ENCODE measurements at regions not wholly inside any gene's neighbourhood (a gene's known extent, or its start where the extent isn't known, plus 50 kb on each side); places are given as distances from the start of the nearest gene placed in this dataset.

GRCh38 chr1:87219626-87220025 is 109.1 kb upstream of the LMO4 start:
- no peak for DNase-seq (ENCODE audit: low read depth in 2 of 3, low spot score in 2 of 3)

GRCh38 chr1:87220993-87221392 is 107.7 kb upstream of the LMO4 start:
- no peak for DNase-seq (ENCODE audit: low read depth in 2 of 3, low spot score in 2 of 3)

DNA sequence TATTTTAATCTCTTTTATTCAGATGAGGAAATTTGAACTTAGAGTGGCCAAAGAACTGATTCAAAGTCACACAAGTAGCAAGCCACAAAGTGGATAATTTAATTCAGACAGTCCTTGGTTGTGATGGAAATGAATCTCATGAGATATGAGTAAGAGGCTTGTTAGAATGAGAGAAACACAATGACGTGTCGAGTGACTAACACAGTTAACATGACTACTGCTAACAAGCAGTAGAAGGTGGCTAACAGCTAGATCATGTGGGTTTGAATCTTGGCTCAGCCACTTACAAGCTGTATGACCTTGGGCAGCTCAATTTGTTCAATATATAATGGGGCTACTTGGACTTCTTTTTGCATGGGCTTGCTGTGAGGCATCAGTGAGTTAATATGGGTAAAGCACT is 104.5 kb upstream of the LMO4 start:
- no peak for DNase-seq (ENCODE audit: low read depth in 2 of 3, low spot score in 2 of 3)

DNA sequence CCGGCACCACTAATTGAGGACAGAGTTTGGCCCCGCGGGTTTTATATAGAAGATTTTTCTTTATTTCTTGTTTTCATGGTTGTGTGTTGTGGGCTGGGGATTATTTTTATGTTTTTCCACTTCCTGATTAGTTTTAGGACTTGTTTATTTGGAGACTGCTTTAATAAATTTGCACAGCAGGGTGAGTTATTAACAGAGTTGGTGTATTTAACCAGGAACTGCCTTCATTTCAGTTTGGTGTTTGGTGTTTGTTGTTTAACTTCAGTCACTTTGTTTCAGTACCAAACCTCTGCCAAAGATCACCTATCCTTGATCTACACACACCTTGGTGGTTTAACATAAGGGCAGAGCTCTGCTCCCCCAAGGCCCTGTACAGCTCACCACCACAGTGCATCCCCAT is 103.5 kb upstream of the LMO4 start:
- no peak for DNase-seq (ENCODE audit: low read depth in 2 of 3, low spot score in 2 of 3)

GRCh38 chr1:87226341-87226760 is 102.3 kb upstream of the LMO4 start:
- DNase-seq (ENCODE audit: low read depth in 2 of 3, low spot score in 2 of 3) = no peak

- no peak for DNase-seq (ENCODE audit: low read depth in 2 of 3, low spot score in 2 of 3)
Observed at GRCh38 chr1:87227651-87228050, 101.0 kb upstream of the LMO4 start.

DNA sequence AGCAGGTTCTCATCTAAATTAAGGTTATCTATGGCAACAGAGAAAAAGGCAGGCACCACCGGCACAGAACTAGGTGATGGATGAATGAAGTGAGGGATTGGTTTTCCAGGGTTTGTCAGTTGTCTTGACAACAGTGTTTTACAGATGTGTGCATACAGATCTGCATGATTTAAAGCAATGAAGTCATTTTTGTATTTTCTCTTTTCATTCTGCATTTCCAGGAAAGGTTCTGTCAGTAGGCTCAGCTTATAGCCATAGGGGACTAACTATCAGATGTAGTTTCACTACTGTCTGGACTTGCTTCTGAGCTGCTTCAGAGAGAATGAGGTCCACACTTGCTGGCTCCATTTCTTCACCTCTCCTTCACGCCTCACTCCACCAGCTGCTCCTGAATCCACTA is 98.2 kb upstream of the LMO4 start:
- no peak for DNase-seq (ENCODE audit: low read depth in 2 of 3, low spot score in 2 of 3)

GRCh38 chr1:87231703-87232367 is 96.8 kb upstream of the LMO4 start:
- DNase-seq (ENCODE audit: low read depth in 2 of 3, low spot score in 2 of 3) = no peak

DNA sequence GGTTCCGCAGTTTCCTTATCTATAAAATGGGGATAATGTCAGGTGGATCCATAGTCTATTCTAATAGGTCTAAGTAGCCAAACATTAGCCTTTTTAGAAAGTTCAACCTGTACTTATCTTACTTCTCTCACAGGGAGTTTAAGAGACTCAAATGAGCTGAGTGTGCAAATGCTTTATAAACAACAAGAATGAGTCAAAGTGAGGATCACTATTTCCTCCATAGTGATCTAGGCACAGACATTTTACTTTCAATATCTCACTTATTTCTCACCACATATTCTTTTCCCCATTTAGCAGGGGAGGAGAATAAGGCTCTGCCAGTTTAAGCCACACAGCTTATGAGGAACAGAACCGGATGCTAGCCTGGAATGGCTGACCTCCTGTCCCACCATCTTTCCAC is 92.1 kb upstream of the LMO4 start:
- DNase-seq (ENCODE audit: low read depth in 2 of 3, low spot score in 2 of 3) = no peak

GRCh38 chr1:87239997-87240605 is 88.6 kb upstream of the LMO4 start:
- DNase-seq (ENCODE audit: low read depth in 2 of 3, low spot score in 2 of 3) = no peak

DNA sequence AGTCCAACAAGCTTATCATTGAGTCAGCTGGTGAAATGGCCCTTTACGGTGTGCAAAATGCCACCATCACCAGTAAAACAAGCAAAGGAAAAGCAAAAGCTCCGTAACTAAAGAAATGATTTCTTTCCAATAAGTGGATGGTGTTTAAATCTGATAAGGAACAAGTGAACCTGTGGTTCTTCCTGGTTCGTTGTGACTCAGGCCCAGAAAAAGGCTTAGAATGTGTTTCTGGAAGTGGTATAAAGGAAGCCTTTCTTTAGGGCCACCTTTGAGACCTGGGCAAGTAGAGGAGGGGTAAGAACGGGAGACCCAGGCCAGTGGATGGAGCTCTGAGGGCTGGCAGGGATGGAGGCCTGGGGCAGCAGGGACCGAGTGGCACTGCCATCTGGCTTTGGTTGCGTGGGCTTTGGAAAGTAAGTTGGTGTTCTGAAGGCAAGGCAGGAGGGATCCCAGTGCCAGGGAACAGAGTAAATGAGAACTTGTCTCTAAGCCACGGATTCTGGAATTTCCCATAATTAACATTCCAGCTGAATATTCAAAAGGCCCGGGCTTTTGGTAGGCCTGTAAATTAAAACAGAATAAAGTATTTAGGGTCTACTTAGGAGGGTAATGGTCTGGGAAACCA is 87.9 kb upstream of the LMO4 start:
- no peak for DNase-seq (ENCODE audit: low read depth in 2 of 3, low spot score in 2 of 3)

GRCh38 chr1:87242445-87243185 is 86.1 kb upstream of the LMO4 start:
- DNase-seq (ENCODE audit: low read depth in 2 of 3, low spot score in 2 of 3) = no peak

- DNase-seq (ENCODE audit: low read depth in 2 of 3, low spot score in 2 of 3) = no peak
Observed at GRCh38 chr1:87243573-87243972, 85.1 kb upstream of the LMO4 start.

DNA sequence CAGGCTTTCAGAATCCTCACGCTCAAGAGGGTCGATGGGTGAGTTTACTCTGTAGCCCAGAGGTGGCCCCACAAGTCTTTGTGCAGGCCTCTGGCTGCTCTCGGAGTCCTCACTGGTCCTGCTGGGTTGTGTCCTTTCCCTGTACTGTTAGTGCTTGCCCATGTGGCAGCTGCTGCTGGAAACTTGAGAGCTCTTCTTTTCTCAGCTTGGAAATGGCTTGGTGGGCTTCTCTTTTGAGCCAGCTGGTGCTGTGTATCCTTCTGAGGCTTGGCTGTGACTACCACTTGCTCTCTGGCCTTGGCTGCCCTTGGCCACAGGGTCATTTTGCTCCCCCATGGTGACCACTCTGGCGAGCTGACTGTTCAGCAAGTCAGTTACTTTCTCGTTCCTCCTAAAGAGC is 82.2 kb upstream of the LMO4 start:
- no peak for DNase-seq (ENCODE audit: low read depth in 2 of 3, low spot score in 2 of 3)

DNA sequence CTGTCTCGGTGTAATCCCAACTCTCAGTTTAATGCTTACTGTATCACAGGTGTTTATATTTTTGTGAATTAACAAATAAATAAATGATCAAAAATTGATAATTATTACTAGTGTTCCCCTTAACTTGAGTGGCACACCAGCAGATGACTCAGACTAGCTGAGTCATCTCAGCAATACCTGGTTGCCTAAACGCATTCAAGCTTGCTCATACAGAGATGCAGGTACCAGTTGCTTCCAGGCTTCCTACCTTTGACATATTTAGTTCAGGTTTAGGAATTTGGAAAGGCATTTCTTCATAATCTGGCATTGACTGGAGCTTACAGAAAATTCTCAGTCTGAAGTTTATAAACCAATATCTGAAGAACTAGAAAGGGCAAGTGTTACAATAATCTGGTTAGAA is 78.9 kb upstream of the LMO4 start:
- DNase-seq (ENCODE audit: low read depth in 2 of 3, low spot score in 2 of 3) = no peak

DNA sequence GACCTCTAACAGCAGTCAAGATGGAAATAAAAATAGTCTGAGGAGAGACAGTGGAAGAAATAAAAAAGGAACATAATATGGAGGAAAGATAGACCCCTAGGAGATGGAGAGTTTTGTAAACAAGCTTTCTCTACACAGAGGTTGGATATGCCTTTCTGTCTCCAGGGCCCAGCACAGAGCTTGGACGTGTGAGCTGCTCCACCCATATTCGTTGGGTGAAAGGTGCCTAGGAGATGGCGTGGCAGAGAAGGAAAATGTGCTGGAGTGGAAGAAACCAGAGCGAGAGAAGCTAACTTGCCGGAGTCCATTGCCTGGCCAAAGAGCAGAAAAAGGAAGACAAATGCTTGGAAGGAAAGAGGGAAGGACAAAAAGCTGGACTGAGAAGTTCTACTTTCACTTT is 78.3 kb upstream of the LMO4 start:
- no peak for DNase-seq (ENCODE audit: low read depth in 2 of 3, low spot score in 2 of 3)

GRCh38 chr1:87252406-87252805 is 76.3 kb upstream of the LMO4 start:
- no peak for DNase-seq (ENCODE audit: low read depth in 2 of 3, low spot score in 2 of 3)

DNA sequence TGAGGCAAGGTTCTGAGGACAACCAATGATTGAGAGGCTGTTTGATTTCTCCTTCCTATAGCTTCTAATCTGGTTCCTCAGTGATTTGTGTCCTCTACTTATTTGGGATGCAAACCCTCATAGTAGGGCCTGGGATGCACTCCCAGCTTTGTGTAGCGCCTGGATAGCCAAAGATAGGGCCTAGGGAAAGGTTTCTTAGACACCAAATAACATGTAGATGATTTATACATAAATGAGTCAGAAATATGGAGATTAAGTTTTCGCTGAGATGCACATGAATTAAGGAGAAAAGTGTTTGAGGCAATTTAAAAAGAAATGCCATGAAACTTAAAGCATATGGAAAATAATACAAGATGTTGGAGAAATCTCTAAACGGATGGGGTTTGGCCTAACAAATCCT is 66.0 kb upstream of the LMO4 start:
- DNase-seq (ENCODE audit: low read depth in 2 of 3, low spot score in 2 of 3) = no peak

- no peak for DNase-seq (ENCODE audit: low read depth in 2 of 3, low spot score in 2 of 3)
Observed at GRCh38 chr1:87263281-87263680, 65.4 kb upstream of the LMO4 start.

GRCh38 chr1:87263785-87264184 is 64.9 kb upstream of the LMO4 start:
- DNase-seq (ENCODE audit: low read depth in 2 of 3, low spot score in 2 of 3) = no peak

DNA sequence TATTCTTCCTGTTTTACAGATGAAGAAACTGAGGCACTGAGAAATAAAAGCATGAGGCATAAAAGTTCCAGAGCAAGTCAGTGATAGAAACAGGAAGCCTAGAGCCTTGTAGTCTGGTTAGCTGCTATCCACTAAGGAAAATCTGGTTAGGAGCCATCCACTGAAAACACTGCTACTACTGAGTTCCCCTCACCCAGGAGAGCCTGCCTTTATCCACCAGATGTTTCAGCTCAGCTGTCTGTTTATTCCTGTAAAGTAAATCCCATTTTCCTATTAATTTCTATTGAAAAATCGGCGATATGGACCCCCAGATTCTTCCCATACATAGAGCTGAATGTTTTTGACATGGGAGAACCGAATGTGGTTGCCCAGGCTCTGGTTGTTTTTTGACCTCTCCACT is 63.7 kb upstream of the LMO4 start:
- DNase-seq (ENCODE audit: low read depth in 2 of 3, low spot score in 2 of 3) = no peak

DNA sequence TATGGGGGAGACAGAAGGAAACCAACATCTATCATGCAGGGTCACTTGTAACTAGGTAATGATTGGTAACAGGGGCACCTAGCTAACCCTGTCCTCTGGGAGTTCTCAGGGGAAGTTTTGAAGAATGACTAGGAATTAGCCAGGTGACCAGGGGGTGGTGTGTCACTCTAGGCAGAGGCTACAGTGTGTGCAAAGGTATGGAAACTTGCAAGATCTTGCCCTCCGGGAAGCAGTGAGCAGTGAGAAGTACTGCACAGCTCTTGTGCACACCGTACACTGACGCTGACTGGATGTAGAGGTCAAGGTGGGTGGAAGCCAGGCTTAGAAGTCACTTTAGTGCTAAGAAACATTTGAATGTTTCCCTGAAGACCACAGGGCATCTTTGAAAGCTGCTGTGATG is 62.9 kb upstream of the LMO4 start:
- DNase-seq (ENCODE audit: low read depth in 2 of 3, low spot score in 2 of 3) = no peak

Measured in activated CD8-positive, alpha-beta memory T cell treated with anti-CD3 and anti-CD28 coated beads for 48 hours (primary cell).